HFF-Myc (cell line): ENCODE measurements at regions not wholly inside any gene's neighbourhood (a gene's known extent, or its start where the extent isn't known, plus 50 kb on each side); places are given as distances from the start of the nearest gene placed in this dataset.
"Not testable (repeated sequence)": the region's sequence is repeated elsewhere in the genome, so short reads cannot be mapped to it uniquely, and the experiment has no call there.

ENCODE experiments used
- DNase-seq: peaks from one replicate; pipeline ENCODE4 v3.0.0-alpha.2; 2011; ENCODE audit warnings: low read depth; ENCODE audit errors: extremely low read depth
- H3K4me3 ChIP-seq: replicated peaks from 2 replicates; pipeline ENCODE4 v1.5.1; 2011; ENCODE audit warnings: low read depth, mild to moderate bottlenecking, control low read depth, low read length
- CTCF ChIP-seq: IDR thresholded peaks from 2 replicates; pipeline ENCODE4 v1.5.1; 2012; ENCODE audit warnings: mild to moderate bottlenecking, low read depth, low read length, control low read depth; ENCODE audit errors: missing control alignments

- no peak for TF ChIP-seq CTCF
- H3K4me3 ChIP-seq = no peak overlapping the region
- no peak for DNase-seq
These were observed 201.0 kb upstream of the RAI14 start for GRCh38 chr5:34455098-34455497.

- no peak overlapping the region for H3K4me3 ChIP-seq
- TF ChIP-seq CTCF = no peak
- peak; percentile 16 for DNase-seq
These were observed 196.2 kb upstream of the RAI14 start for GRCh38 chr5:34459908-34460307.

GRCh38 chr5:34460496-34460895 is 195.6 kb upstream of the RAI14 start:
- DNase-seq = no peak
- no peak overlapping the region for H3K4me3 ChIP-seq
- no peak for TF ChIP-seq CTCF

GRCh38 chr5:34464829-34465228 is 191.3 kb upstream of the RAI14 start:
- DNase-seq = no peak
- TF ChIP-seq CTCF = no peak
- no peak overlapping the region for H3K4me3 ChIP-seq

GRCh38 chr5:34465301-34465700 is 190.8 kb upstream of the RAI14 start:
- DNase-seq = peak; percentile 33
- TF ChIP-seq CTCF = peak; percentile 15
- H3K4me3 ChIP-seq = not testable (repeated sequence)

GRCh38 chr5:34466519-34467388 is 189.4 kb upstream of the RAI14 start:
- not testable (repeated sequence) for DNase-seq, H3K4me3 ChIP-seq

GRCh38 chr5:34467436-34467835 is 188.7 kb upstream of the RAI14 start:
- DNase-seq = no peak
- H3K4me3 ChIP-seq = no peak overlapping the region
- TF ChIP-seq CTCF = no peak

GRCh38 chr5:34467984-34468383 is 188.1 kb upstream of the RAI14 start:
- DNase-seq, H3K4me3 ChIP-seq: not testable (repeated sequence)
